ENCODE measurements at regions not wholly inside any gene's neighbourhood (a gene's known extent, or its start where the extent isn't known, plus 50 kb on each side); places are given as distances from the start of the nearest gene placed in this dataset.
"Not testable (repeated sequence)": the region's sequence is repeated elsewhere in the genome, so short reads cannot be mapped to it uniquely, and the experiment has no call there.

- DNase-seq = not testable (repeated sequence)
These were observed 279.9 kb downstream of the PLS3 start for GRCh38 chrX:115840729-115841409.

DNA sequence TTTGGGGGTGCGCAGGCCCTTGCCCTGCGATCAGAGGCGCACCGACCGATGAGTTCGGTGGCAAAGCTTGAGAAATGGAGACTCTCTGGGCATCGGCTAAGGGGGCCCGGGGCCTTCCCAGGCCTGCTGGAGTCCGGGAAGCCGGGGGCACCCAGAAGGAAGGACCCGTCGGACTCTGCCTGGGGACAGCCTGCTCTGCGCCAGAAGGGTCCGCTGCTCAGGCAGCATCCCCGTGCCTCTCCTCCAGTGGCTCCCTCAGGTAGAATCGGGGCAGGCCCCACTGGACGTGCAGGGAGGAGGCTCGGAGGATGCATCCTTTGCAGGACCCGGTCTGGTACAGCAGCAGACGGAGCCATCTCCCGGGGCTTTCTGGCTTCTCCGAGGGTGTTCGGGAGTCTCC is 290.0 kb downstream of the PLS3 start:
- DNase-seq = not testable (repeated sequence)

- not testable (repeated sequence) for DNase-seq
These were observed 292.3 kb downstream of the PLS3 start for GRCh38 chrX:115853260-115853659.

- DNase-seq = not testable (repeated sequence)
These were observed 289.4 kb upstream of the AGTR2 start for GRCh38 chrX:115881170-115881569.

DNA sequence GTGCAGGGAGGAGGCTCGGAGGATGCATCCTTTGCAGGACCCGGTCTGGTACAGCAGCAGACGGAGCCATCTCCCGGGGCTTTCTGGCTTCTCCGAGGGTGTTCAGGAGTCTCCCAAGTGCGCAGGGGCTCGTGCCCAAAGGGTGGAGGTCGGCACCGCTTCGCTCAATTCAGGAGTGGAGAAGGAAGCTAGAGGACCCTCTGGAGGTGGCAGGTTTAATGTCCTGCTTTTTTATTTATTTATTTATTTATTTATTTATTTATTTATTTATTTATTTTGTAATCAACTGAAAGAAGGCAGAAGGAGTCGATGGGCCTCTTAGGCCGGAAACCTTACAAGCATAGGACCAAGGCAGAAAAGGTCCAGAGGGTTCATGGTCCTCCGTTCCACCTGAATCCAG is 286.4 kb upstream of the AGTR2 start:
- DNase-seq = not testable (repeated sequence)

DNA sequence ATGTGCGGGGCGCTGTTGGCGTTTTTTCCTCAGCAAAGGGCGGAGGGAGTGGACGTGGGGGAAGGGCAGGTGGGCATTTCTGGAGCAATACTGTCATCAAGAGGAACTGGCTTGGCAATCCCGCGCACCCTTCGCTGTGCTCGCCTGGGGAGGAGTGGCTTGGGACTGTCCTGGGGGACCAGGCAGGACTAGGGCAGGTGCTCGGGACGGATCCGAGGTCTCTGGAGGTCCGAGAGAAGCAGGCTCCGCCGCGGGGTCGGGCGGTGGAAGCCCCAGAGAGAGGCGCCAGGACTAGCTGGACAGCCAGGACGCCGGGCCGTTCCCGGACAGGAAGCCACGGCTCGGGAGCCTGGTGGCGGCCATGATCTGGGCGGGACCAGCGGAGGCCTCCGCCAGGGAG is 282.5 kb upstream of the AGTR2 start:
- DNase-seq = peak; percentile 56

DNA sequence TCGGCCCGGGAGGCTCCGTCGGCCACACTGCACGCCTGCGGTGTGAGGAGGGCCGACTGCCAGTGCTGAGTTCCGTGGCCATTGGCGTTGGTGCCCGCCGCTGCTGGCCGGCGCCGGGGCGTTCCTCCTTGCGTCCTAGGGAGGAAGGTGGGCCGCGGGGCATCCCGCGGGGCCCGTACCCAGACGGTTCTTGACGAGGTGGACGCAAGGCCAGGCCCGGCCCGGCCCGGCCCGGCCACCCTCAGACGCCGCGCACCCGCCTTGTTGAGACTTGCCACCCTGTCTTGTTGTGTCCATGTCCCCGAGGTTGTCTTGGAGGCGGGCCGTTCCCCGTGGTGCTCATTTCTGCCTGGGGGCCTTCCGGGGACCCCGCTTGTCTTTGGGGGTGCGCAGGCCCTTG is 282.0 kb upstream of the AGTR2 start:
- DNase-seq = not testable (repeated sequence)

- no peak for DNase-seq
These were observed 281.2 kb upstream of the AGTR2 start for GRCh38 chrX:115889121-115889890.

DNA sequence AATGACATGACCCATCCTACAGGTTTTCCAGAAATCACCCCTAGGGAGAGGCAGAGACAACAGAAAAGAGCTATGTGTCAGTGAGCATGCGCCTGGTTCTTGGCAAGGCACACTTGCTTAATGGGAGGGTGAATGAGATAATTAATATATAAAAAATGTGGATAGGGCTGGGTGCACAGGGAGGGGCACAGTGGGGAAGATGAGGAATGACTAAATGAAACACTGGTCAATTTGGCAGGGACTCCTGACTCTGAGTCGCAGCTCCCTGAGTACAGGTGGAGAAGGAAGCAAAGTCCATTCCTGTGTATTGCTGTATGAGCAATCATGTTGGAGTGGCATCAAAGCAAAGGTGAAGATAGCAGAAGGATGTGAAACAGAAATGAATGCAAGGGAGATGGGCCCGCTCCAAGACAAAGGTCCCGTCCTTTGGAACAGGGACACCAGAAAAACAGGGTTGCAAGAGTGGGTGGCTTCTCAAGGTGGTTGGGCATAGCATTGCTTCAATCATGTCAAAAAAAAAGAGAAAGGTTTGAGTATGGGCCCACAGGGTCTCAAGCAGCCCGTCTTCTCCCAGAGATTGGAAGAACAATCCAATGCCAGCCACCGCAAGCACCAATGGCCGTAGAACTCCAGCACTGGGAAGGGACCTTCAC is 278.4 kb upstream of the AGTR2 start:
- no peak for DNase-seq

DNA sequence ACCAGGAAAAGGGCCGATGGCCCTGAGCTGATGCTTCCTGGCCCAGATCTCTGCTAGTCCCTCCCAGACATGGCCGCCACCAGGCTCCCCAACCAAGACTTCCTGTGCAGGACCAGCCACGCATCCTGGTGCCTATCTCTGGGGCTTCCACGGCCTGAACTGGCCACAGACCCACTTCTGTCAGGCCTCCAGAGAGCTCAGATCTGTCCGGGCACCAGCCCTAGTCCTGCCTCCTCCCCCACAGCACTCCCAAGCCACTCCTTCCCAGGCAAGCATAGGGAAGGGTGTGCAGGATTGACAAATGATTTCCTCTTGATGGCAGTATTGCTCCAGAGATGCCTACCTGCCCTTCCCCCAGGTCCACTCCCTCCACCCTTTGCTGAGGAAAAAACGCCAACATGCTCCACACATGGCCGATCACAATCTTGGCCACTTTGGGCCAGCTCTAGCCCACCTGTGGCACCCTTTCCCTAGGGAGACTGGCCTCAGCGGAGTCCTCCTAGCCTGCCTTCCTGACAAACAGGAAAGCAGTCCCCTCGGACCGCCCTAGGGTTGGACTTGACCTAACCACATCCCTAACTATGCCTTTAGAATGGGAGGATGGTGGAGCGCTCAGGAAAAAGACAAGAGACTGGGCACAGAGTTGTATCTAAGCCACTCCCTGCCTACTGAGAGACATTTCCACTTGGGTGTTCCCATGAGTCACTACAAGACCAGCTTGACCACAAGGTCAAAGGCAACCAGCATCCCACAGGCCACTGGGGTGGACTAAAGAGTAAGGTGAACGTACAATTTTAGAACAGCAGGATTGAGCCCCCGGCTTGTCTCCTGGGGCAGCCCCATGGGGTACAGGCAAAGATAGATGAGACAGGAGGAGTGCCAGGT is 277.5 kb upstream of the AGTR2 start:
- DNase-seq = peak; percentile 50

DNA sequence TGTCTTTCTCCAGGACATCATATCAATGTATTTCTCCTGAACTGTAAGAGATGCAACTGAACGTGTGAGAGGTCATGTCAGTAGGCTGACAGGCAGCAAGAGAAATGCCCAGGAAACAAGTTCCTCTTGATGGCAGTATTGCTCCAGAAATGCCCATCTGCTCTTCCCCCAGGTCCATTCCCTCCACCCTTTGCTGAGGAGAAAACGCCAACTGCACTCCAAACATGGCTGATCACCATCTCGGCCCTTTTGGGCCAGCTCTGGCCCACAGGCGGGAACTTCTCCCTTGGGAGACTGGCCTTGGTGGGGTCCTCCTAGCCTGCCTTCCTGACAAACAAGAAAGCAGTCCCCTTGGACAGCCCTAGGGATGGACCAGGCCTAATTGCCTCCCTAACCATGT is 276.5 kb upstream of the AGTR2 start:
- DNase-seq = no peak

DNA sequence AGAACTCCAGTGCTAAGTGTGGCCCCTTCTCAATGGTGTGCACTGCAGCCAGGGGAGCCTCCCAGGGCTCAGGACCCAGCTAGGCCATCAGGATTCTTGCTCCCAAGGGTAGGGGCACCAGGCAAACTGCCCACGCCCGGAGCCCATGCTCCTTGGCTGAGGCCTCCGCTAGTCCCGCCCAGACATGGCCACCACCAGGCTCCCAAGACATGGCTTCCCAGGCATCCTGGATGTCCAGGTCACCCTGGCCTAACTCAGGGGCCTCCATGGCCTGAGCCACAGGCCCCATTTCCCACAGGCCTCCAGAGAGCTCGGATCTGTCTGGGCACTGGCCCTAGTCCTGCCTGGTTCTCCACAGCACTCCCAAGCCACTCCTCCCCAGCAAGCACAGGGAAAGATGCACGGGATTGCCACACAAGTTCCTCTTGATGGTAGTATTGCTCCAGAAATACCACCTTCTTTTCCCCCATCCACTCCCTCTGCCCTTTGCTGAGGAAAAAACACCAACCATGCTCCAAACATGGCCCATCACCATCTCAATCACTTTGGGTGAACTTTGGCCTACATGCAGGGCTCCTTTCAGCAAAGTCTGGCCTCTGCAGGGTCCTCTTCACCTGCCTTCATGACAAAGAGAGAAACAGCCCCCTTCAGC is 274.7 kb upstream of the AGTR2 start:
- DNase-seq = no peak

DNA sequence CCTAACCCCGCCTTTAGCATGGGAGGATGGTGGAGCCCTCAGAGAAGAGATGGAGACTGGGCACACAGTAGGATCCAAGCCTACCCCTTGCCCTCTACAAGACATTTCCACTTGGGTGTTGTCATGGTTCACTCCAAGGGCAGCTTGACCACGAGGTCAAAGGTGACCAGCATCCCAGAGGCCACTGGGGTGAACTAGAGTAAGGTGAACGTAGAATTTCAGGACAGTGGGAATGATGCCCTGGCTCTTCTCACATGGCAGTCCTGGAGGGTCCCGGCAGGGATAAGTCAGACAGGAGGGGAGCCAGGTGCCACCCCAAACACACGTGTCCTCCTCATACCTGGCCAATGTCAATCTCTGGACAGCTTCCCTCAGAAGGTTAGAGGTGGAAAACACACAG is 274.2 kb upstream of the AGTR2 start:
- DNase-seq = no peak

DNA sequence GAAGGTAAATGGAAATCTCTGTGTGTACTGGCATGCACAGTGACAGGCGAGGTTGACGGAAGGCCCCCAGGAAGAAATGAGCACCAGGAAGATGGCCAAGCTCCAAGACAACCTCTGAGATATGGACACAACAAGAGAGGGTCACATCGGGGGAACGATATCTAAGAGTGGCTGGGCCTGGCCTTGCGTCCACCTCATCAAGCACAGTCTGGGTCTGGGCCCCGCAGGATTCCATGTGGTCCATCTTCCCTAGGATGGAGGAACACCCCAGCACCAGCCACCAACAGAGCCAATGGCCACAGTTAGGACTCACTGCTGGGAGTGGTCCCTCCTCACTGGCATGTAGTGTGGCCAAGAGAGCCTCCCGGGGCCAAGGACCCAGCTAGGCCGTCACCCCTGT is 272.6 kb upstream of the AGTR2 start:
- DNase-seq = no peak

- peak; percentile 72 for DNase-seq
These were observed 272.1 kb upstream of the AGTR2 start for GRCh38 chrX:115898382-115899001.

- no peak for DNase-seq
These were observed 270.1 kb upstream of the AGTR2 start for GRCh38 chrX:115900425-115900824.

DNA sequence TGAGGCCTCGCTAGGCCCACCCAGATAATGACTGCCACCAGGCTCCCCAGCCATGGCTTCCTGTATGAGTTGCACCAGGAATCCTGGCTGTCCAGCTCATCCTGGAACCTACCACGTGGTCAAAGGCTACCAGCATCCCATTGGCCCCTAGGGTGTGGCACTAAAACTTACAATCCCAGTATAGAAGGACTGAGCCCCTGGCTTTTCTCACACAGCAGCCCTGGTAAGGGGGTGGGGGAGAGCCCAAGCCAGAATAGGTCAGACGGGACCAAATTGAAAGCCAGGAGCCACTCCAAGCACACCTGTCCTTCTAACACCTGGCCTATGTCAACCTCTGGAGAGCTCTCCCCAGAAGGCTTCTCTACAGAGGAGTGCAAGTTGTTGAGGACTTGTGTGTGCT is 269.3 kb upstream of the AGTR2 start:
- no peak for DNase-seq

DNA sequence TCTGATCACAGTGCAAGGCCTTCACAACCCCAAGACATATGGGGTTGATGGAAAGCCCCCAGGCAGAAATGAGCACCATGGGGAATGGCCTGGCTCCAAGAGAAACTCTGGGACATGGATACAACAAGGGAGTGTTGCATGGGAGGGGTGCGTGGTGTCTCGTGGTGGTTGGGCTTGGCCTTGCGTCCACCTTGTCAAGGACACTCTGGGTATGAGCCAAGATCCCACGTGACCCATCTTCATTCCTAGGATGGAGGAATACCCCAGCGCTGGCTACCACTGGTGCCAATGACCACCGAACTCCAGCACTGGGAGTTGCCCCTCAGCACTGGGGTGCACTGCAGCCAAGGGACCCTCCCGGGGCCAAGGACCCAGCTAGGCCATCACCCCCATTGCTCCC is 267.5 kb upstream of the AGTR2 start:
- DNase-seq = no peak

GRCh38 chrX:115906276-115906675 is 264.3 kb upstream of the AGTR2 start:
- no peak for DNase-seq

GRCh38 chrX:115906881-115907280 is 263.7 kb upstream of the AGTR2 start:
- DNase-seq = no peak

DNA sequence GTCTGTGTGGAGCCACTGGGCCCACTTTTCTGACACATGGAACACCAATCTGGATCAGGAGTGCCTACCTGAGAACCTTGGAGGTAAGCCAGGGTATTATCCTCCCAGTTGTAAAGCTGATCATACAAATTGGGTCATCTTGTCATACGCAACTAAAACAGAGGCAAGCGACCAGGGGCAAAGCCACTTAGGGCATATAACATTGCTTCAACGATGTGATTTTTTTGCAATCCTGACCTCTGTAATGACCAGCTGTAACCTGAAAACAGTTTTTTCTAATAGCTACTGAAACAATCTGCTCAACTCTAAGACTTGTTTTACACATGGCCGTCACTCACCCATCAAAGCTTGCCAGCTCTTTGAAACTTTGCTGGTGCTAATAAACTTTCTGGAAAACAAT is 261.5 kb upstream of the AGTR2 start:
- no peak for DNase-seq

DNA sequence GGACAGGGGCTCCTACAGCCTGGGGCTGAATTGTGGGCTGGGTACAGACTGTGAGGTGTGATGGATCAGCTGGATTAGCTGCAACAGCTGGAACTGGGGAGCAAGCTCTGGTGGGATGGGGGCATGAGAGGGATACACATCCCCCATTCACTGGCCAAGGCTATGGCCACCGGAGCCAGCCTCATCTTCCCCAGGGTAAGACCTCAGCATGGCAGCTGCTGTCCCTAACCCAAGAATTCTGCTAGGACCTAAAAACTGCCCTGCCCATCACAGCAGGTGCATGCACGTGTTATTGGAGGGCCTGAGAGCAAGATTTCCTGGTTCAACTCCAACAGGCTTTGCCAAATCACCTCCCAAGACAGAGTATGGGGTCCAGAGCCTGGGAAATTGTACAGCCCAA is 258.6 kb upstream of the AGTR2 start:
- no peak for DNase-seq

Measured in CD4-positive, alpha-beta T cell treated with Interferon gamma for 1 hour (primary cell).